Caco-2 (cell line): ENCODE measurements at regions not wholly inside any gene's neighbourhood (a gene's known extent, or its start where the extent isn't known, plus 50 kb on each side); places are given as distances from the start of the nearest gene placed in this dataset.

Source experiments
- BruUV-seq: library from RNA; stranded (reverse); fragments of 400-500 nt; replicated peaks from 2 replicates; lab custom pipeline; 2021; lab: Mats Ljungman, UMichigan
- CTCF ChIA-PET: fragments of 300-600 bp; sonication (Branson Sonifier 250); formaldehyde crosslinking; loops from one replicate; lab custom pipeline; 2022; ENCODE audit warnings: antibody characterized with exemption; lab: Charles Lee
- POLR2A ChIA-PET: fragments of 300-600 bp; sonication (Branson Sonifier 250); formaldehyde crosslinking; loops from one replicate; lab custom pipeline; 2022; ENCODE audit warnings: antibody characterized with exemption; lab: Charles Lee
- DNase-seq, 2 experiments: peaks; one replicate each; pipeline versions ENCODE4 v3.0.0 to v3.0.0-alpha.2; 2020 to 2022
- H3K27me3 ChIP-seq: replicated peaks from 2 replicates; pipeline ENCODE4 v1.6.0; 2011; ENCODE audit warnings: low read length; ENCODE audit not compliant: control insufficient read depth, insufficient read depth
- H3K36me3 ChIP-seq: 2 replicates; pipeline ENCODE4 v1.5.1; 2011; ENCODE audit warnings: low read length; ENCODE audit not compliant: control insufficient read depth, insufficient read depth
- H3K4me1 ChIP-seq: fragments of 250-450 bp; sonication (Bioruptor Pico); 2 replicates; pipeline ENCODE4 v1.5.1; 2020; ENCODE audit warnings: mild to moderate bottlenecking
- H3K4me3 ChIP-seq: 2 replicates; pipeline ENCODE4 v1.5.1; 2011; ENCODE audit warnings: low read depth, mild to moderate bottlenecking, control low read depth, low read length
- H3K9me3 ChIP-seq: fragments of 250-450 bp; sonication (Bioruptor Pico); 2 replicates; pipeline ENCODE4 v1.5.1; 2020; ENCODE audit warnings: mild to moderate bottlenecking, moderate library complexity
- H3K27ac Mint-ChIP-seq: one replicate; pipeline ENCODE4 v1.8.0; 2022; ENCODE audit warnings: mixed read lengths; ENCODE audit not compliant: unreplicated experiment
- H3K27me3 Mint-ChIP-seq: one replicate; pipeline ENCODE4 v1.8.0; 2022; ENCODE audit warnings: mixed read lengths; ENCODE audit not compliant: insufficient read depth, unreplicated experiment
- H3K36me3 Mint-ChIP-seq: one replicate; pipeline ENCODE4 v1.8.0; 2022; ENCODE audit warnings: mild to moderate bottlenecking, mixed read lengths; ENCODE audit not compliant: insufficient read depth, unreplicated experiment
- H3K4me1 Mint-ChIP-seq: one replicate; pipeline ENCODE4 v1.8.0; 2022; ENCODE audit warnings: low read depth, mixed read lengths; ENCODE audit not compliant: unreplicated experiment
- H3K4me3 Mint-ChIP-seq: one replicate; pipeline ENCODE4 v1.8.0; 2022; ENCODE audit warnings: mild to moderate bottlenecking, moderate library complexity, mixed read lengths; ENCODE audit not compliant: unreplicated experiment
- H3K9me3 Mint-ChIP-seq: one replicate; pipeline ENCODE4 v1.8.0; 2022; ENCODE audit warnings: mixed read lengths; ENCODE audit not compliant: unreplicated experiment
- intact Hi-C: fragments of 100-400 bp; cut with micrococcal nuclease; formaldehyde crosslinking; loops from one replicate; pipeline ENCODE4 v1.10.0; 2022; ENCODE audit not compliant: unreplicated experiment
- TF ChIP-seq, protein P1 (sequence below), 2 experiments: fragments of 200-600 bp in 1 of 2; IDR thresholded peaks; 1 replicate in 1 of 2; 2 replicates in 1 of 2; pipeline versions ENCODE4 v1.5.1 to v1.8.0; 2011 to 2022; ENCODE audit warnings: antibody characterized with exemption in 1 of 2, control low read depth in 1 of 2, inconsistent platforms in 1 of 2, low read depth in 1 of 2, low read length in 1 of 2, mild to moderate bottlenecking in 1 of 2, moderate library complexity in 1 of 2; ENCODE audit not compliant: insufficient read depth in 1 of 2, severe bottlenecking in 1 of 2, unreplicated experiment in 1 of 2

DNA sequence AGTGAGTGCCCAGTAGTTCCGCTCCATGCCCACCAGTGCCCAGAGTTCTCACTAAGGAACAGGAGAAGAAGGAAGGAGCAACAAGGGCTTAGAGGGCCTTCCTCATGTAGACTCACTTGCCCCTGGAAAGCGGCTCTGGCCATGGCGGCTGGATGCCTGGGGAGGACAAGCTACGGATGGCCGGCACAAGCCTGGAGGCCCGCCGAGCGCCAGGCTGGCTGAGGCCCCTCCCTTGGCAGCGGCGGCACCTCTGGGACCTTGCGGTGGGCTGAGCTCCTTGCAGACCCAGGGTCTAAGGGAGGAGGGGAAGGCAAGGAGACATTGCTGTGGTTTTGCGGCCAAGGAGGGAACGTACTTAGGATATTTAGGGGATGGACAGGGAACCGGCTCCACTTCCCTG is 160.1 kb downstream of the SALL1 start:
- Histone ChIP-seq H3K27me3 (no peaks in the 10 kb centered on the region; the same call in 1 of the 2 replicates), H3K4me3 (no peak overlapping the region), H3K4me1 (no peaks in the 10 kb centered on the region), H3K36me3 (no peaks in the 10 kb centered on the region), H3K9me3 (no peaks in the 10 kb centered on the region)
- ChIA-PET POLR2A (no interaction called here), CTCF (no interaction called here)
- BruUV-seq = no TSS peak
- TF ChIP-seq, protein P1, sequence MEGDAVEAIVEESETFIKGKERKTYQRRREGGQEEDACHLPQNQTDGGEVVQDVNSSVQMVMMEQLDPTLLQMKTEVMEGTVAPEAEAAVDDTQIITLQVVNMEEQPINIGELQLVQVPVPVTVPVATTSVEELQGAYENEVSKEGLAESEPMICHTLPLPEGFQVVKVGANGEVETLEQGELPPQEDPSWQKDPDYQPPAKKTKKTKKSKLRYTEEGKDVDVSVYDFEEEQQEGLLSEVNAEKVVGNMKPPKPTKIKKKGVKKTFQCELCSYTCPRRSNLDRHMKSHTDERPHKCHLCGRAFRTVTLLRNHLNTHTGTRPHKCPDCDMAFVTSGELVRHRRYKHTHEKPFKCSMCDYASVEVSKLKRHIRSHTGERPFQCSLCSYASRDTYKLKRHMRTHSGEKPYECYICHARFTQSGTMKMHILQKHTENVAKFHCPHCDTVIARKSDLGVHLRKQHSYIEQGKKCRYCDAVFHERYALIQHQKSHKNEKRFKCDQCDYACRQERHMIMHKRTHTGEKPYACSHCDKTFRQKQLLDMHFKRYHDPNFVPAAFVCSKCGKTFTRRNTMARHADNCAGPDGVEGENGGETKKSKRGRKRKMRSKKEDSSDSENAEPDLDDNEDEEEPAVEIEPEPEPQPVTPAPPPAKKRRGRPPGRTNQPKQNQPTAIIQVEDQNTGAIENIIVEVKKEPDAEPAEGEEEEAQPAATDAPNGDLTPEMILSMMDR (IDR thresholded peaks at IDR 0.05; ENCODE audit: insufficient read depth in 1 of 2, low read depth in 1 of 2, low read length in 1 of 2, severe bottlenecking in 1 of 2, unreplicated experiment in 1 of 2) = no peak
- intact Hi-C loops = no loop called here
- H3K36me3 Mint-ChIP-seq = no peaks in the 10 kb centered on the region
- no peaks in the 10 kb centered on the region for H3K4me1 Mint-ChIP-seq
- H3K27ac Mint-ChIP-seq = no peak overlapping the region
- peaks cover 3% of the 10 kb centered on the region for H3K27me3 Mint-ChIP-seq
- no peak for DNase-seq
- no peak overlapping the region for H3K4me3 Mint-ChIP-seq
- no peaks in the 10 kb centered on the region for H3K9me3 Mint-ChIP-seq

DNA sequence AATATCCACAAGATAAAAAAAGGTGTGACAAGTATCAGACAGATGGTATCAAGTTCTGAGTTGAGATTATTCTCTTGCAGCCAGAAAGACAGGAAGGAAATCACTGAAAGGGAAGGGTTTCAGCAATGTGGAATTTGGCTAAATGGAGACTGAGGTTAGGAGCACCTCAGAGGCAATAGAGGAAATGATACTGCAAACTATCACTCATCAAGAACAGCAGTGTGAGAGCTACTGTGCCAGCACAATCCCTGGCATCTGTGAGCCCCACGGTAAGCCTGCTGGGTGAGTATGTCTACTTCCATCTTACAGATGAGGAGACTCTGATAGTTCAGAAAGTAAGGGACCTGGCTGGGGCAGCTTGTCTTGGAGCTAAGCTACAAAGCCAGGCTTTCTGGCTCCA is 162.0 kb downstream of the SALL1 start:
- POLR2A ChIA-PET = no interaction called here
- Histone ChIP-seq H3K4me1 (no peaks in the 10 kb centered on the region), H3K27me3 (no peaks in the 10 kb centered on the region), H3K9me3 (no peaks in the 10 kb centered on the region), H3K36me3 (no peaks in the 10 kb centered on the region), H3K4me3 (no peak overlapping the region)
- H3K27me3 Mint-ChIP-seq = no peaks in the 10 kb centered on the region
- intact Hi-C loops = no loop called here
- no peak overlapping the region for H3K27ac Mint-ChIP-seq
- no peaks in the 10 kb centered on the region for H3K36me3 Mint-ChIP-seq
- H3K9me3 Mint-ChIP-seq = no peaks in the 10 kb centered on the region
- no peaks in the 10 kb centered on the region for H3K4me1 Mint-ChIP-seq
- CTCF ChIA-PET = no interaction called here
- TF ChIP-seq, protein P1 (IDR thresholded peaks at IDR 0.05; ENCODE audit: insufficient read depth in 1 of 2, low read depth in 1 of 2, low read length in 1 of 2, severe bottlenecking in 1 of 2, unreplicated experiment in 1 of 2) = no peak
- H3K4me3 Mint-ChIP-seq = no peak overlapping the region
- no peak for DNase-seq
- BruUV-seq = no TSS peak

DNA sequence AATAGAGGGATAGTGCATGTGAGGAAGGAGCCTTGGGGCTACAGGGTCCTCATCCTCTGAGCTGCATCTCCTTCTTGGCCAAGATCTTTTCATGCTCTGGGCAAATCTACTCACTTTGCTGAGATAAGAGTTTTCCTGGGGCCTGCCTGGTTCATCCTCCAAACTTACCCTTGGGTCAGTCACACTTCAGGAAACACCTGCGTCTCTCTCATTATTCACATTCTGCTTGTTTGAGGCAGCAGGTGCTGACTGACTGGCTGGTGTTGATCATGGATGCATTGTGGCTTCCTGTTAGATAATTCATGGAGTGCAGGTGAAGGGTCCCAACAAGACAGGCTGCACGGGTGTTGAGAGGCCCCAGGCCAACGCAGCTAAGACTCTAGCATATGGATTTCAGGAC is 162.6 kb downstream of the SALL1 start:
- Mint-ChIP-seq H3K4me3 (no peak overlapping the region), H3K4me1 (no peaks in the 10 kb centered on the region), H3K9me3 (no peaks in the 10 kb centered on the region), H3K27ac (no peak overlapping the region), H3K36me3 (no peaks in the 10 kb centered on the region), H3K27me3 (no peaks in the 10 kb centered on the region)
- POLR2A ChIA-PET = no interaction called here
- TF ChIP-seq, protein P1 (IDR thresholded peaks at IDR 0.05; ENCODE audit: insufficient read depth in 1 of 2, low read depth in 1 of 2, low read length in 1 of 2, severe bottlenecking in 1 of 2, unreplicated experiment in 1 of 2) = no peak
- Histone ChIP-seq H3K4me1 (no peaks in the 10 kb centered on the region), H3K9me3 (no peaks in the 10 kb centered on the region), H3K36me3 (no peaks in the 10 kb centered on the region), H3K4me3 (no peak overlapping the region), H3K27me3 (no peaks in the 10 kb centered on the region)
- CTCF ChIA-PET = no interaction called here
- BruUV-seq = no TSS peak
- DNase-seq = no peak
- intact Hi-C loops = no loop called here
